NCI-H1092 (cell line): ENCODE measurements at regions not wholly inside any gene's neighbourhood (a gene's known extent, or its start where the extent isn't known, plus 50 kb on each side); places are given as distances from the start of the nearest gene placed in this dataset.
A peak's percentile ranks its signal among the peaks of the same experiment; 100 is the strongest.

Experiments
- DNase-seq: peaks from one replicate; lab custom pipeline; 2025; lab: John Stamatoyannopoulos, UW

DNA sequence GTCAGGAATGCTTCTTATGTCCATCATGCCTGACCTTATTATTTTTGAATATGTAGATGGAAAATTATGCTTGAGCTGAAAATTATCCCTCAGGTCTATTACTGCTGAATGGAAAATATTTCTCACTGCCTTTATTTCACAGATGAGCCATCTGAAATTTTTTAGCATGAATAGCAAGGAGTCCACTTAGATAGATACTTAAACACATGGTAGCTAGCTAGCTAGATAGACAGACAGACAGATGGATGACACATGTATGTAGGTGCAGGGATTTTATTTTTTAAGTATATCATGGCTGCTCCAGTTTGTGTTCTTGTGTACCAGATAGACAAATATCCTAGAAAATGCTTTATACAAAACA lies 645.0 kb downstream of the MMUT start:
- DNase-seq: no peak

DNA sequence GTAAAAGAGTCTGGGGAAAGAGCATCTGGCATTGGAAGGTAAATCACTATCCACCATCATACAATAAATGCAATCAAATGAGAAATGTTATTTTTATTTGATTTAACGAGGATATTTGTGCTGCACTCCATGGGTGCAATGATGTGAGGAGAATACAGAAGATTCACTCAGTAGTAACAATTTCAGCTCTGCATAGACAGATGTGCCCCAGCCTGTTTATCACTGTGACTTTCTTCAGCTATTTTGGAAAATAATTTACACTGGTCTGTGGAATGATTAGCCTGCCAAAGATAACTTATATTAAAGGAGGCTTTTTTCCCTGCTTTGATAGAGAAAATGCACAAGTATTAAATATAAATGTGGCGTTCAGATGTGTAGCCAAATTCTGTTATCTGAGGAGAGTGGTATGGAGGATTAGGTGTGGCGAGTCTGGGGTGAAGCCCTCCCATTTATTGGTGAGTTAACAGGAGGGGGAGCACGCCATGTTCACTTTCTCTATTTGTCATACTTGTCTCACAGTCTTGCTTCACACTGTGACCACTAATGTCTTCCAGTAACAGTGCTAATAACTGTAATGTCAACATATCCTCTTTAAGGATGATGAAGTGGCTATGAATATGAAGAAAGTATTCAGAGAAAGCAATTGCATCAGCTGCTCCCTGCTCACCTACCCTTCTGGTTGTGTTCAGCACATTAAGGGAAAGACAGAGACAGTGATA lies 645.6 kb downstream of the MMUT start:
- no peak for DNase-seq

DNA sequence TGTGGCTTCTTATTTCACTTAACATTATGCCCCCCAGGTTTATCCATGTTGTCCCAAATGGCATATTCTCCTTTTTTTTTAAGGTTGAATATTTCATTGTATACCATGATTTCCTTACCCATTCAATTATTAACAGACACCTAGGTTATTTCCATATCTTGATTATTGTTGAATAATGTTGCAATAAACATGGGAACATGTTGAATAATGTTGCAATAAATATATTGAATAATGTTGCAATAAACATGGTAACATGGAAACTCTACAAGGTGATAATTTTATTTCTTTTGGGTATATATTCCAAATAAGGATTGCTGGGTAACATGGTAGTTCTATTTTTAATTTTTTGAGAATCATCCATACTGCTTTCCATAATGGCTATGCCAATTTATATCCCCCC lies 648.1 kb downstream of the MMUT start:
- no peak for DNase-seq

DNA sequence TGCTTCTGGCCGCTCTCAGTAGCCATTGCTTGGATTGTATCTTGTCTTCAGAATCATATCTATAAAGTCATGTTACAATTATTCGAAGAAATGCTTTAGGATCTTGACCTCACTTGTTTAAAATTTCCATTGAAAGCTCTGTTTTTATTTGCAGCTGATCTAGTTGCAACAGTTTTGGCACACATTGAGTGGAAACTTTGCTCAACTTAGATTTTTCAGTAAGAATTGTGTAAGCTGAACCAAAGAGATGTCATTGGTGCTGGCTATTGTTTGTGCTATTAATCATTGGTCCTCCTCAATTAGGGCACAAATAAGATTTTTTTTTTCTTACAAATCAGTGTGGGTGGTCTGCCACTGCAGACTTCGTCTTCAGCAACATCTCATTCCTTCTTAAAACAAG lies 649.2 kb downstream of the MMUT start:
- no peak for DNase-seq

DNA sequence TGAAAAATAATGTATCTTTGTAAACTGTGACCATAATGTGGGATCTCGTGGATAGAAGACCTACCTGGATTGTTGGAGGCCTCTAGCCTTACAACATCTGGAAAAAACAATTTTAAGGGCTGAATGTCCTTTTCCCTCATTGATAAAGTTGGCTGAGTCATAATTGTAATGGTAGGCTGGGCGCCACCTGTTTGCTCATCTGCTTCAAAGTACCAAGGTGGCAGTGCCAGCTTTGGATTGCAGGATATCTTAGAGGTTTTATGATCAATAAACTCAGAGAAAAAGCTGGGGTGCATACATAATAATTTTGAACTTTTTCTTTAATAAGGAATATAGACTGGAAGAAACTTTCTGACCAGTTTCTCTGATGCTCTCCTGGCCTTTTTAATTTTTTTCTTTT lies 653.4 kb downstream of the MMUT start:
- no peak for DNase-seq

DNA sequence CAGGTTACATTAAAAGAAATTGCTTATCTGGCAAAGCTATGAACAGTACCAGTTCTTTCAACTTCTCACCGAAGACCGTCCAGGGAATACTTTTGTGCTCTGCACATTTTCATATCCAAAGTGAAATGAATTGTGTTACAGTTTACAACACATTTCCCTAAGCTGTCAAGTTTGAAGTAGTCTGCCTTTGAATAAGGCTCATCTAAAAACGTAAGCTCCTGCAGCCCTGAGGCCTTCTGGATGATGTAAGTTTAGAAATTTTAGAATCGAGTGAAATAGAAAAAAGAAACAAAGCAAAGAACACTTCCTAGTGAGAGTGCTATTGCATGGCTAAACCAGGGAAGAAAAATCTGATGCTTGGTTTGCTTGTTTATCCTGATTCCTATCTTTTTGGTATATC lies 653.8 kb downstream of the MMUT start:
- DNase-seq: no peak

DNA sequence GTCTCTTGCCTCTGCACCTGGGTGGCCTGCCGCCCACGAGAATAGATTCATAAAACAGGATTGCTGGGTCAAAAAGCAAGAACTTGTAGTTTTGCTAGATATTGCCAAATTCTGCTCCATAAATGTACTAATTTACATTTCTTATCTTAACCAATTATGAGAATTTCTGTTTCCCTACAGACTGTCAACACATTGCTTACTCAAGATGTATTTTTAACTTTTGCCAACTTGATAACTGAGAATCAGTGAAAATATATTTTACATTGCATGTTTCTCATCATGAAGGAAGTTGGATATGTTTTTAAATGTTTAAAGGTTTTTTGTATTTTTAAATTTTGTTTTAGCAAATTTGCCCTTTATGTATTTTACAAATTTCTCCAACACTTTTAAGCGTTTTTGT lies 664.8 kb downstream of the MMUT start:
- DNase-seq: no peak

- DNase-seq: no peak
Observed at GRCh38 chr6:48782225-48782624, 671.2 kb upstream of the PTCHD4 start.

GRCh38 chr6:48777411-48777810 lies 666.4 kb upstream of the PTCHD4 start:
- DNase-seq: no peak

GRCh38 chr6:48775157-48775556 lies 664.2 kb upstream of the PTCHD4 start:
- no peak for DNase-seq

- DNase-seq: no peak
Observed at GRCh38 chr6:48774276-48774675, 663.3 kb upstream of the PTCHD4 start.

- no peak for DNase-seq
Observed at GRCh38 chr6:48766349-48766748, 655.4 kb upstream of the PTCHD4 start.

DNA sequence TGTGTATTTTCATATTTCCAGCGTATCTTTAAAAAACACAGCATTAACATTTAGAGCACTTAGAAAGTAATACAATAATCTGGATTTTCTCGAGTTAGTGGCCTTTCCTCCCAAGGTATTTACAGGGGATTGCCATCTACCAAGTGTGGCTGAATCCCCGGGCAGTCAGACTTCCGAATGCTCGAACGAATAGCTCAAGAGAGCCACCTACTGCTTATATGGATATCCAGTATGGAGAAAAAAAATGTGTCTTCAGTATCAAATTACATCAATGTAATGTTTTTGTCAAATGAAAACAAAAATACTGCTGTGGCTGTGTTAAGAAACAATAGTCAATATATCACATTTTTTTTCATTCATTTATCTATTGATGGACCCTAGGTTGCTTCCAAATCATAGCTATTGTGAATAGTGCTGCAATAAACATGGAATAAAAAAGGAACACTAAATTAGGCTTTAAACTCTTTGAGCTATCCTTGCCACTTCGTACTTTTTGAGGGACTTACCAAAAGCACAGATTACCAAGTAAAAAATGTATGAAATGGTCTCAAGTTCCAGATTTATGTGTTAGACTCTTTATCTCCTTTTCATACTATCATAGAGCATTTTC lies 654.5 kb upstream of the PTCHD4 start:
- peak; percentile 27 for DNase-seq

DNA sequence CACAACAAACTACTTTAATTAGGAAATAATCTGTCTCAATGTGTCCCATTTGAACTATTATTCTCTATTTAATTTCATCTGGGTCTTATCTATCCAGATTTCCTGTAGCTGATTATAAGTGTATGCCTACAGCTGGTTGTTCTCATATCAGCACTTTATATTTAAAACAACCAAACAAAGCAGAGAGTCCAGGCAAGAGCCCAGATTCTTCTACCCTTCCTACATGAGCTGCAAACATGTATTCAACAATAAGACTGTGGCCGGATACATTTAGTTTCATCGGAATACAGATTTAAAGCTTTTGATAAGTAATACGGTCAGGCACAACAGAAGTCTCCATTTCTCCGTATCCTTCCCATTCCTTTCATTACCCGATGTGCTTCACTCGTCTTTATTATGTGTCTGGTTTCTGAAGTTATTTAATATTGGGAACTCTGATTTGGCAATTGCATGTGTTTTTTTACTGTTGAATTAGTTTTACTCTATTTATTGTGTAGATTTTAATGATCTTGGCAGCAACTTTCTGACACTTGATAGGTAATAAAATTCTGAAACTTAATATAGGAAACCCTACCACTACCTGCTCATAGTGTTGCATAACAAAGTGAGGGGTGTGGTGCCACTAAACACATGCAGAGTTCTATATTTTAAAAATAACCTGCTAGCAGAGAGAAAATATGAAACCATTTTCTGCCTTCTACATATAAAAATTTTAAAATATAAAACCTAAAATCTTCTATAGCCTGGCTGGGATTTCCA lies 653.5 kb upstream of the PTCHD4 start:
- no peak for DNase-seq

GRCh38 chr6:48757661-48758060 lies 646.7 kb upstream of the PTCHD4 start:
- no peak for DNase-seq

- no peak for DNase-seq
Observed at GRCh38 chr6:48755315-48755714, 644.3 kb upstream of the PTCHD4 start.

DNA sequence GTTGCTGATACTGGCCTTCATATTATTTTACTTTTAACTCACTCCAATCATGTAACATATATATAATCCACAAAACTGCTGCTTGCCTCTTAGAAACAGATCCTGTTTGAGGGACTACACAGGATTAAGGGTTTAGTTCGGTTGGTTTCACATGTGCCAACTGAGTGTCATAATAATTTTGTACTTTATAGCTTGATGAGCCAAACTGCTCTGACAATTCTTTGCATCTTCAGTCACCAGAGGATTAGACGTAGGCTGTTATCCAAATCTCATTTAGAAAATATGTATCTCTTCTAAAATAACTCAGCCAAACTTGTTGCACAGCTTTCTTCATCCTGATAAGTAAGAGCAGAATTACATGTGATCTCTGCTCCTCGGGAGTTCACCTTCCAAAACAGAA lies 643.6 kb upstream of the PTCHD4 start:
- no peak for DNase-seq

DNA sequence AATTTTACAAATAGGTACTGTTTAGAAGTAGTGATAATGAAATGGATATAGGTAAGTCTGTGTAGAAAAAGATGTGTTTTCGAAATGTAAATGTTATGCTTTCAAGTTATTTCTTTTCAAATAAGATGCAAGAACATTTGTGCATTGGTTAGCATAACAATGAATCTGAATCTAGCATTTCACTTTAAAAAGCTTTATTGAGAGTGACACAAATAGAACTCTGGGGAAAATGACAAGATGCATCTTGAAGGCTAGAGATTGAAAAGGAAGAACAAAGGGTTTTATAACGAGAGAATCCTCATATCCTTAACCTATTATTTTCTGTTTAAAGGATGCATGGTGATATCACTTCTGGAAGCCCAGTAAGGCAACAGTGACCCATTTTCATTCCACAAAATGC lies 639.9 kb upstream of the PTCHD4 start:
- DNase-seq: no peak

- no peak for DNase-seq
Observed at GRCh38 chr6:48747471-48747870, 636.5 kb upstream of the PTCHD4 start.

- DNase-seq: no peak
Observed at GRCh38 chr6:48747040-48747439, 636.0 kb upstream of the PTCHD4 start.

DNA sequence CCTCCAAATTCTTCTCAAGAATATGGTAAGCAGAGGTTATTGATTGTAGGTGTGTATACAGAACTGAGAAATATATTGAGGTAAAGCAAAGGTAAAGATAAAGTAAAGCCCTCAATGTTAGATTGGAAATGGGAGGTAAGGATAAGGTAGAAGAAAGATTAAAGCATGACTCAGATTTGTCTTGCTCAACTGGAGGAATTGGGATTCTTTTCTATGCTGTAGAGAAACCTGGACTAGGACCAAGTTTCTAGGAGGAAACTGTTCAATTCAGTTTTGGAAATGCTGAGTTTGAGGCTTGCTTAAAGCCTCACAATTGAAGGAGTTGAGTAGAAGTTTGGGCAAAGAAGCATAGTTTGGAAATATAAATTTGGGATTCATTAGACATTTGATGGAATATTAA lies 634.0 kb upstream of the PTCHD4 start:
- DNase-seq: no peak

GRCh38 chr6:48743738-48744137 lies 632.7 kb upstream of the PTCHD4 start:
- DNase-seq: no peak

DNA sequence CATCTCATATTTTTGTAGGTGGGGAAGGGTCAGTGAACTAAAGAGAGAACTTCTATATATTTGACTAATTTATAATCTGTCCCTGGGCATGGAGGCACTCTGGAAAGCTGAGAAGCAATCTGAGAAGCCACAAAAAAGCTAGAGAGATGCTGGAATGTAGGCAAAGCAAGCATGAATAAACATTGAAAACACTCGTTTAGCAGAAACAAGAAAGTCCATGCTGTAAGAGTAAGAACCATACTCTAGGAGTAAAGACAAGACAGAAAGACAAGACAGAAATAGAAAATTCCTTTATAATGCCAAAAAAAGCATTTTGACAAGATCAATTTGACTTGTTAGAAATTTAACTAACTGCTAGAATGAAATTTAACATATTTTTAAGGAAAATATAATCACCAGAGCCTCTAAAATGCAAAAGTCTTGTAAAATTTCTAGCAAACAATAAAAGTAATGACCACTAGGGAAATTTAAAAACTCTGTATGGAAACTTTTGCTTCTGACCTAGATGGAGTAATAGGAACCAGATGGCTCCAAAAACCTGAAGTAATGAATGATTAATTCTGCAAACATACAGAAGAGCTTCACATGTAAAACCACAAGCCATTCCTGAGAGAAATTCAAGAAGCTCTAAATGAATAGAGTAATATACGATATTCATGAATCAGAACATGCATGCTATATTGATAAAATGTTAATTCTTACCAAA lies 625.7 kb upstream of the PTCHD4 start:
- DNase-seq: no peak
